HepG2 (cell line): ENCODE measurements at regions not wholly inside any gene's neighbourhood (a gene's known extent, or its start where the extent isn't known, plus 50 kb on each side); places are given as distances from the start of the nearest gene placed in this dataset.
"Not testable (repeated sequence)": the region's sequence is repeated elsewhere in the genome, so short reads cannot be mapped to it uniquely, and the experiment has no call there.

Source experiments
- ARID4A ChIP-seq: sonication (generic); formaldehyde crosslinking; IDR thresholded peaks from 2 replicates; pipeline ENCODE4 v1.5.0; 2020; ENCODE audit warnings: mild to moderate bottlenecking, missing genetic modification reagents, borderline replicate concordance
- BORCS8-MEF2B ChIP-seq: sonication (generic); formaldehyde crosslinking; IDR thresholded peaks from 2 replicates; pipeline ENCODE4 v1.8.0; 2022; ENCODE audit warnings: mild to moderate bottlenecking, missing genetic modification reagents
- ETV5 ChIP-seq: IDR thresholded peaks from 2 replicates; pipeline ENCODE4 v1.6.1; 2018; ENCODE audit warnings: missing biosample characterization, missing genetic modification reagents, inconsistent platforms, borderline replicate concordance
- FOXP1 ChIP-seq, 2 experiments: fragments of 450-650 bp in 1 of 2; IDR thresholded peaks; 2 replicates each; pipeline ENCODE4 v1.6.1; 2017 to 2018; ENCODE audit warnings: antibody characterized with exemption in 1 of 2
- HIVEP1 ChIP-seq: sonication (generic); formaldehyde crosslinking; IDR thresholded peaks from 2 replicates; pipeline ENCODE4 v1.4.0; 2020; ENCODE audit warnings: mild to moderate bottlenecking, missing genetic modification reagents
- KDM6A ChIP-seq: IDR thresholded peaks from 2 replicates; pipeline ENCODE4 v1.6.1; 2016; ENCODE audit warnings: low read depth
- PHF21A ChIP-seq: sonication (generic); formaldehyde crosslinking; IDR thresholded peaks from 2 replicates; pipeline ENCODE4 v1.5.0; 2020; ENCODE audit warnings: mild to moderate bottlenecking, missing genetic modification reagents
- SOX13 ChIP-seq, 3 experiments: fragments of 450-650 bp in 1 of 3; sonication (generic) in 1 of 3; formaldehyde crosslinking in 1 of 3; IDR thresholded peaks in 2 of 3; conservative IDR thresholded peaks in 1 of 3; 2 replicates each; pipeline versions ENCODE4 v1.5.0 to v1.6.1; 2016 to 2020; ENCODE audit warnings: antibody characterized with exemption in 1 of 3, mild to moderate bottlenecking in 1 of 3, missing compliant biosample characterization in 1 of 3, missing genetic modification reagents in 1 of 3, moderate library complexity in 1 of 3
- YEATS4 ChIP-seq: sonication (generic); formaldehyde crosslinking; IDR thresholded peaks from 2 replicates; pipeline ENCODE4 v1.4.0; 2020; ENCODE audit warnings: missing genetic modification reagents, borderline replicate concordance
- ZBTB7B ChIP-seq: sonication (generic); formaldehyde crosslinking; IDR thresholded peaks from 2 replicates; pipeline ENCODE4 v1.4.0; 2020; ENCODE audit warnings: missing genetic modification reagents
- ZFX ChIP-seq: sonication (generic); formaldehyde crosslinking; IDR thresholded peaks from 2 replicates; pipeline ENCODE4 v1.4.0; 2020; ENCODE audit warnings: mild to moderate bottlenecking, low read depth, missing genetic modification reagents, moderate library complexity
- ZMYM4 ChIP-seq: sonication (generic); formaldehyde crosslinking; IDR thresholded peaks from 2 replicates; pipeline ENCODE4 v1.8.1; 2023; ENCODE audit warnings: mild to moderate bottlenecking, missing genetic modification reagents
- ZNF280D ChIP-seq: sonication (generic); formaldehyde crosslinking; IDR thresholded peaks from 2 replicates; pipeline ENCODE4 v1.5.1; 2020; ENCODE audit warnings: mild to moderate bottlenecking, missing genetic modification reagents
- ZNF609 ChIP-seq: sonication (generic); formaldehyde crosslinking; IDR thresholded peaks from 2 replicates; pipeline ENCODE4 v1.4.0; 2020; ENCODE audit warnings: mild to moderate bottlenecking, missing genetic modification reagents, borderline replicate concordance

- TF ChIP-seq ZBTB7B: 0 out of 2 replicates have a peak, but pooled peaks have one; percentile 43
- 0 out of 2 replicates have a peak, but pooled peaks have one; percentile 20 for TF ChIP-seq ZNF609 (CRISPR knock-in tag)
- peak; percentile 47; the same call in 1 of the 2 replicates for TF ChIP-seq ZMYM4 (CRISPR knock-in tag)
- TF ChIP-seq YEATS4 (CRISPR knock-in tag): peak; percentile 42; the same call in 1 of the 2 replicates
- TF ChIP-seq ETV5 (CRISPR knock-in tag): 0 out of 2 replicates have a peak, but pooled peaks have one; percentile 11
- TF ChIP-seq FOXP1 (IDR thresholded peaks at IDR 0.05): 0 out of 2 replicates have a peak, but pooled peaks have one; percentile 38
- TF ChIP-seq FOXP1 (CRISPR knock-in tag; IDR thresholded peaks at IDR 0.05): 0 out of 2 replicates have a peak, but pooled peaks have one; percentile 27
- peak; percentile 40; the same call in 1 of the 2 replicates for TF ChIP-seq ZNF280D (CRISPR knock-in tag)
- 0 out of 2 replicates have a peak, but pooled peaks have one; percentile 19 for TF ChIP-seq BORCS8-MEF2B (CRISPR knock-in tag)
- TF ChIP-seq ZFX (CRISPR knock-in tag): peak; percentile 26; the same call in 1 of the 2 replicates
- TF ChIP-seq HIVEP1 (CRISPR knock-in tag): 0 out of 2 replicates have a peak, but pooled peaks have one; percentile 43
- 0 out of 2 replicates have a peak, but pooled peaks have one; percentile 13 for TF ChIP-seq PHF21A (CRISPR knock-in tag)
- TF ChIP-seq KDM6A (CRISPR knock-in tag): peak; percentile 33; the same call in 1 of the 2 replicates
- peak; percentile 18; the same call in 1 of the 2 replicates for TF ChIP-seq ARID4A (CRISPR knock-in tag)
- not testable (repeated sequence) for TF ChIP-seq SOX13 (IDR thresholded peaks at IDR 0.05)
- TF ChIP-seq SOX13 (CRISPR knock-in tag; conservative IDR thresholded peaks at IDR 0.05 in 1 of 2, IDR thresholded peaks at IDR 0.05 in 1 of 2): peak in 1 of 2 experiments; percentile 37; a peak in 1 of 4 replicates
These were observed 408.2 kb downstream of the LNPK start (continued) for GRCh38 chr2:175593686-175594525.
